ENCODE measurements at regions not wholly inside any gene's neighbourhood (a gene's known extent, or its start where the extent isn't known, plus 50 kb on each side); places are given as distances from the start of the nearest gene placed in this dataset.

GRCh38 chr6:147063469-147064031 is 140.7 kb upstream of the STXBP5 start:
- TF ChIP-seq FOXM1 (IDR thresholded peaks at IDR 0.05; ENCODE audit: borderline replicate concordance) = no peak
- TF ChIP-seq TARDBP (IDR thresholded peaks at IDR 0.05) = no peak
- no peak for TF ChIP-seq SUZ12 (IDR thresholded peaks at IDR 0.05)
- no peak for TF ChIP-seq BHLHE40 (IDR thresholded peaks at IDR 0.05; ENCODE audit: borderline replicate concordance)
- no peak for TF ChIP-seq LEF1 (IDR thresholded peaks at IDR 0.05; ENCODE audit: borderline replicate concordance)
- TF ChIP-seq SP1 (IDR thresholded peaks at IDR 0.05) = no peak
- no peak for TF ChIP-seq FOXK2 (IDR thresholded peaks at IDR 0.05)
- TF ChIP-seq FOXA1 (IDR thresholded peaks at IDR 0.05) = no peak
- TF ChIP-seq L3MBTL2 (conservative IDR thresholded peaks at IDR 0.05) = no peak

All from HEK293T (cell line).